Suprapubic skin (tissue), 4 donors: ENCODE measurements at regions not wholly inside any gene's neighbourhood (a gene's known extent, or its start where the extent isn't known, plus 50 kb on each side); places are given as distances from the start of the nearest gene placed in this dataset.

ENCODE experiments used
- DNase-seq, 2 donors: peaks; one replicate each; pipeline ENCODE4 v3.0.0-alpha.2; 2019; ENCODE audit warnings: low spot score in 2 of 2
- H3K27ac ChIP-seq: fragments of 200-600 bp; sonication (generic); one replicate; pipeline ENCODE4 v1.5.1; 2019
- H3K27me3 ChIP-seq: fragments of 200-600 bp; sonication (generic); one replicate; pipeline ENCODE4 v1.5.1; 2019
- H3K36me3 ChIP-seq: fragments of 200-600 bp; sonication (generic); one replicate; pipeline ENCODE4 v1.5.1; 2019
- H3K4me1 ChIP-seq: fragments of 200-600 bp; sonication (generic); one replicate; pipeline ENCODE4 v1.5.1; 2019
- H3K4me3 ChIP-seq: fragments of 200-600 bp; sonication (generic); one replicate; pipeline ENCODE4 v1.5.1; 2019; ENCODE audit warnings: mild to moderate bottlenecking
- H3K9me3 ChIP-seq: fragments of 200-600 bp; sonication (generic); one replicate; pipeline ENCODE4 v1.5.1; 2019
- CTCF ChIP-seq, 2 donors: fragments of 200-600 bp in 1 of 2; fragments of 450-650 bp in 1 of 2; sonication (generic) in 1 of 2; IDR thresholded peaks; one replicate each; pipeline ENCODE4 v1.5.1; 2016 to 2019; ENCODE audit warnings: antibody characterized with exemption in 2 of 2, mild to moderate bottlenecking in 1 of 2, moderate library complexity in 1 of 2
- EP300 ChIP-seq: sonication (generic); formaldehyde crosslinking; IDR thresholded peaks from one replicate; pipeline ENCODE4 v1.6.1; 2017; ENCODE audit warnings: antibody characterized with exemption
- POLR2A ChIP-seq, 2 donors: fragments of 450-650 bp; IDR thresholded peaks; one replicate each; pipeline ENCODE4 v1.6.1; 2017; ENCODE audit warnings: antibody characterized with exemption in 2 of 2, mild to moderate bottlenecking in 2 of 2, moderate library complexity in 2 of 2
- POLR2AphosphoS5 ChIP-seq, 3 donors: sonication (generic); formaldehyde crosslinking; IDR thresholded peaks; one replicate each; pipeline ENCODE4 v1.6.1; 2017; ENCODE audit warnings: antibody characterized with exemption in 3 of 3
- WGBS: methylation state at CpG from one replicate; pipeline ENCODE4 v1.1.5; 2018; 5-methylcytosine and 5-hydroxymethylcytosine counted together

DNA sequence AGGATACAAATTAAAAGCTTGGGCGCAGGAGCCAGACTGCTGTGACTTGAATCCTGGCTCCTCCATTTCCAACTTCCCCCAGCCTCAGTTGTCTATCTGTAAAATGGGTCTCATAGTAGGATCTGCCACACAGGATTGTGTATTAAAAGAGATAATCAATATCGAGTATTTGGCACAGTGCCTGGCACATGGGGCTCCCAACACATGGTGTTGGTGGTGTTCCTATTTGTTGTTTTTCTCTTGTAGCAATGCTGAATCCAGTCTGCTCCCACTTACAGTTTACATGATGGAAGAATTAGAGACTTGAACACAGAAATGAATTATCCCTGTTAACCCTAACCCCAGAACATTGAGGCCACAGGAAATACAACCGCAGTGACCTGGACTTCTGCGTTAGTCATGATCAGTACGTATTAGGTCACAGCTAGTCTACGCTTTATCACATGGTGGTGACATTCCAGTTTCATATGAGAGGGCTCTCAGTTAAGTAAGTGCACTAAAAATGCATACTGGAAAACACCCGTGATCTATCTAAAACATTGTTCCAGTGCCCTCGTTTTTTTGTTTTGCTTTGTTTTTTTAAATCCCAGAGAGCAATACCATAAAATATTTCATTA is 169.5 kb upstream of the KLF14 start:
- DNase-seq = no peak
- H3K27ac ChIP-seq = peak overlapping the region; percentile 59
- H3K36me3 ChIP-seq = peaks cover 3% of the 10 kb centered on the region
- 47% methylated on average over 8 of the region's 8 CpGs for WGBS
- H3K9me3 ChIP-seq = no peaks in the 10 kb centered on the region
- no peaks in the 10 kb centered on the region for H3K27me3 ChIP-seq
- H3K4me3 ChIP-seq = no peak overlapping the region
- TF ChIP-seq CTCF (IDR thresholded peaks at IDR 0.05) (no peak), EP300 (no peak), POLR2A (IDR thresholded peaks at IDR 0.05) (no peak), POLR2AphosphoS5 (IDR thresholded peaks at IDR 0.05) (no peak)
- H3K4me1 ChIP-seq = peaks cover 74% of the 10 kb centered on the region

GRCh38 chr7:130904031-130904757 is 170.2 kb upstream of the KLF14 start:
- H3K4me1 ChIP-seq = peaks cover 69% of the 10 kb centered on the region
- WGBS = 39% methylated on average over 9 of the region's 9 CpGs
- no peak for DNase-seq
- no peak overlapping the region for H3K4me3 ChIP-seq
- peaks cover 3% of the 10 kb centered on the region for H3K36me3 ChIP-seq
- H3K27ac ChIP-seq = peak overlapping the region; percentile 59
- no peaks in the 10 kb centered on the region for H3K27me3 ChIP-seq
- no peaks in the 10 kb centered on the region for H3K9me3 ChIP-seq
- TF ChIP-seq EP300 = no peak

- 46% methylated on average over 5 of the region's 5 CpGs for WGBS
- H3K4me3 ChIP-seq = no peak overlapping the region
- H3K9me3 ChIP-seq = no peaks in the 10 kb centered on the region
- peak overlapping the region; percentile 59 for H3K27ac ChIP-seq
- TF ChIP-seq POLR2AphosphoS5 (IDR thresholded peaks at IDR 0.05) = no peak
- TF ChIP-seq POLR2A (IDR thresholded peaks at IDR 0.05) = no peak
- peaks cover 69% of the 10 kb centered on the region for H3K4me1 ChIP-seq
- H3K27me3 ChIP-seq = no peaks in the 10 kb centered on the region
- no peak for DNase-seq
- peaks cover 3% of the 10 kb centered on the region for H3K36me3 ChIP-seq
Measured at GRCh38 chr7:130904792-130905191, 170.8 kb upstream of the KLF14 start.

DNA sequence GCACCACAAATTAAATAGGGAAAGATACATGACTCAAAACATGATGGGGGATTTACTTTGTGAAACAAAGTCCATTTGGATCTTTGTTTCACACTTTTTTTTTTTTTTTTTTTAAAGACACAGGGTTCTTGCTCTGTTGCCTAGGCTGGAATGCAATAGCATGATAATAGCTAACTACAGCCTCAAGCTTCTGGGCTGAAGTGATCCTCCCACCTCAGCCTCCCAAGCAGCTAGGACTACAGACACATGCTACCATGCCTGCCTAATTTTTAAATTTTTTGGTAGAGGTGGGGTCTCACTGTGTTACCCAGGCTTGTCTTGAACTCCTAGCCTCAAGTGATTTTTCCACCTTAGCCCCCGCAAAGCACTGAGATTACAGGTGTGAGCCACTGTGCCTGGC is 172.6 kb upstream of the KLF14 start:
- WGBS = 95% methylated on average over 1 of the region's 1 CpG
- Histone ChIP-seq H3K4me3 (no peak overlapping the region), H3K36me3 (peaks cover 3% of the 10 kb centered on the region), H3K27me3 (no peaks in the 10 kb centered on the region), H3K4me1 (peaks cover 66% of the 10 kb centered on the region), H3K27ac (no peak overlapping the region), H3K9me3 (no peaks in the 10 kb centered on the region)
- no peak for DNase-seq
- TF ChIP-seq EP300 (no peak), CTCF (IDR thresholded peaks at IDR 0.05) (no peak), POLR2AphosphoS5 (IDR thresholded peaks at IDR 0.05) (no peak), POLR2A (IDR thresholded peaks at IDR 0.05) (no peak)

- DNase-seq = no peak
- Histone ChIP-seq H3K4me1 (peaks cover 66% of the 10 kb centered on the region), H3K36me3 (peaks cover 3% of the 10 kb centered on the region), H3K27ac (no peak overlapping the region), H3K27me3 (no peaks in the 10 kb centered on the region), H3K4me3 (no peak overlapping the region), H3K9me3 (no peaks in the 10 kb centered on the region)
- TF ChIP-seq EP300 (no peak), POLR2AphosphoS5 (IDR thresholded peaks at IDR 0.05) (no peak), CTCF (IDR thresholded peaks at IDR 0.05) (no peak), POLR2A (IDR thresholded peaks at IDR 0.05) (no peak)
- 87% methylated on average over 4 of the region's 4 CpGs for WGBS
Measured at GRCh38 chr7:130907439-130907838, 173.4 kb upstream of the KLF14 start.

DNA sequence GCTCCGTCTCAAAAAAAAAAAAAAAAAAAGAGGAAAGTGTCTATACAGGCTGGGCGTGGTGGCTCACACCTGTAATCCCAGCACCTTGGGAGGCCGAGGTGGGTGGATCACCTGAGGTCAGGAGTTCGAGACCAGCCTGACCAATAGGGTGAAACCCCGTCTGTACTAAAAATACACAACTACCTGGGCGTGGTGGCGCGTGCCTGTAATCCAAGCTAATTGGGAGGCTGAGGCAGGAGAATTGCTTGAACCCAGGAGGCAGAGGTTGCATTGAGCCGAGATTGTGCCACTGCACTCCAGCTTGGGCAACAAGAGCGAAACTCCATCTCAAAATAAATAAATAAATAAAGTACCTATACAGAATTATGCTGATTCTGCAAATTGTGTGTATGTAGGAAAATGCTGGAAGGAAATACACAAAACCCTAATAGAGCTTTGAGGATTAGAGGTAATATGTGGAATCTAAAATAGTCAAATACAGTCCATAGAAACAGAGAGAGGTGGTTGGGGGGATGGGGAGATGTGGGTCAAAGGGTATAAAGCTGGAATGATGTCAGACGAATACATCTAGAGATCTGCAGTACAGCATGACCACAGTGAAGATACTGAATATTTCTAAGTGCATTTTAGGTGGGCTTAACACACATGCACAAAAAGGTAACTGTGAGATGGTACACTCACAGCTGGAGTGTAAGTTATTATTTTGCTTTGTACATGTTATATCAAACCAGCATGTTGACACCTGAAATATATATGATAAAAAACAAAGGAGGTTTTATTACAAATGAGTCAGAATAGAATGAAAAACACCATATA is 174.5 kb upstream of the KLF14 start:
- 90% methylated on average over 11 of the region's 11 CpGs for WGBS
- Histone ChIP-seq H3K27me3 (no peaks in the 10 kb centered on the region), H3K27ac (no peak overlapping the region), H3K4me1 (peaks cover 64% of the 10 kb centered on the region), H3K4me3 (no peak overlapping the region), H3K36me3 (no peaks in the 10 kb centered on the region), H3K9me3 (no peaks in the 10 kb centered on the region)
- DNase-seq = no peak
- TF ChIP-seq POLR2AphosphoS5 (IDR thresholded peaks at IDR 0.05) = no peak
- TF ChIP-seq EP300 = no peak
- TF ChIP-seq CTCF (IDR thresholded peaks at IDR 0.05) = no peak
- TF ChIP-seq POLR2A (IDR thresholded peaks at IDR 0.05) = no peak
